Smooth muscle cell (in vitro differentiated cells): ENCODE measurements at regions not wholly inside any gene's neighbourhood (a gene's known extent, or its start where the extent isn't known, plus 50 kb on each side); places are given as distances from the start of the nearest gene placed in this dataset.

ENCODE experiments used
- DNase-seq: peaks from one replicate; lab custom pipeline; 2025; ENCODE audit not compliant: unreplicated experiment; lab: John Stamatoyannopoulos, UW
- H2AFZ ChIP-seq: fragments of 200-600 bp; sonication (generic); 2 replicates; pipeline ENCODE4 v1.6.0; 2016; ENCODE audit warnings: antibody characterized with exemption, low read depth, mild to moderate bottlenecking
- H3F3A ChIP-seq: fragments of 200-600 bp; sonication (generic); 2 replicates; pipeline ENCODE4 v1.6.0; 2017; ENCODE audit warnings: antibody characterized with exemption, low read depth
- H3K27ac ChIP-seq: fragments of 200-600 bp; sonication (generic); 2 replicates; pipeline ENCODE4 v1.5.1; 2016; ENCODE audit warnings: low read depth, mild to moderate bottlenecking
- H3K27me3 ChIP-seq: fragments of 200-600 bp; sonication (generic); 2 replicates; pipeline ENCODE4 v1.6.1; 2016; ENCODE audit warnings: low read depth, mild to moderate bottlenecking
- H3K36me3 ChIP-seq: fragments of 200-600 bp; sonication (generic); 2 replicates; pipeline ENCODE4 v1.5.1; 2016; ENCODE audit warnings: low read depth
- H3K4me1 ChIP-seq: fragments of 200-600 bp; sonication (generic); 2 replicates; pipeline ENCODE4 v1.5.1; 2016; ENCODE audit warnings: low read depth
- H3K4me2 ChIP-seq: fragments of 200-600 bp; sonication (generic); 2 replicates; pipeline ENCODE4 v1.6.0; 2016; ENCODE audit warnings: mild to moderate bottlenecking
- H3K4me3 ChIP-seq: fragments of 200-600 bp; sonication (generic); 2 replicates; pipeline ENCODE4 v1.5.1; 2016; ENCODE audit warnings: mild to moderate bottlenecking
- H3K79me2 ChIP-seq: fragments of 200-600 bp; sonication (generic); 2 replicates; pipeline ENCODE4 v1.6.0; 2016; ENCODE audit warnings: low read depth, mild to moderate bottlenecking
- H3K9ac ChIP-seq: fragments of 200-600 bp; sonication (generic); 2 replicates; pipeline ENCODE4 v1.6.0; 2016; ENCODE audit warnings: low read depth
- H3K9me3 ChIP-seq: fragments of 200-600 bp; sonication (generic); replicated peaks from 2 replicates; pipeline ENCODE4 v1.5.1; 2016; ENCODE audit warnings: low read depth
- H4K20me1 ChIP-seq: fragments of 200-600 bp; sonication (generic); 2 replicates; pipeline ENCODE4 v1.6.0; 2016; ENCODE audit warnings: low read depth
- CTCF ChIP-seq: fragments of 200-600 bp; sonication (generic); IDR thresholded peaks from 2 replicates; pipeline ENCODE4 v1.5.1; 2017; ENCODE audit warnings: borderline replicate concordance, mild to moderate bottlenecking, antibody characterized with exemption; ENCODE audit not compliant: insufficient read depth, poor library complexity, severe bottlenecking
- WGBS: methylation state at CpG from one replicate; pipeline ENCODE4 v1.1.7; 2016; ENCODE audit warnings: low lambda C conversion rate; 5-methylcytosine and 5-hydroxymethylcytosine counted together

- no peak for TF ChIP-seq CTCF
These were observed 813.2 kb downstream of the AACS start for GRCh38 chr12:125878483-125878882.

GRCh38 chr12:125882141-125882540 lies 816.9 kb downstream of the AACS start:
- Histone ChIP-seq H3K9me3 (no peaks in the 10 kb centered on the region), H3K4me1 (no peaks in the 10 kb centered on the region), H4K20me1 (no peaks in the 10 kb centered on the region), H3K4me2 (no peak overlapping the region), H3F3A (no peaks in the 10 kb centered on the region), H3K36me3 (no peaks in the 10 kb centered on the region), H3K27me3 (peaks cover 4% of the 10 kb centered on the region), H3K27ac (no peak overlapping the region), H2AFZ (no peak overlapping the region), H3K79me2 (no peaks in the 10 kb centered on the region), H3K9ac (no peak overlapping the region), H3K4me3 (no peak overlapping the region)
- DNase-seq = no peak
- TF ChIP-seq CTCF = no peak
- WGBS = 74% methylated on average over 3 of the region's 3 CpGs

More at GRCh38 chr12:125878483-125878882, 813.2 kb downstream of the AACS start:
- Histone ChIP-seq H3K27ac (no peak overlapping the region), H3K9ac (no peak overlapping the region), H3K9me3 (no peaks in the 10 kb centered on the region), H3K79me2 (no peaks in the 10 kb centered on the region), H3K36me3 (no peaks in the 10 kb centered on the region), H3K27me3 (peaks cover 4% of the 10 kb centered on the region), H2AFZ (no peak overlapping the region), H3K4me3 (no peak overlapping the region), H3K4me1 (no peaks in the 10 kb centered on the region), H3K4me2 (no peak overlapping the region), H4K20me1 (no peaks in the 10 kb centered on the region), H3F3A (no peaks in the 10 kb centered on the region)
- 41% methylated on average over 4 of the region's 4 CpGs for WGBS
- no peak for DNase-seq

GRCh38 chr12:125888921-125889320 lies 823.7 kb downstream of the AACS start:
- Histone ChIP-seq H3K27me3 (no peaks in the 10 kb centered on the region), H3F3A (no peaks in the 10 kb centered on the region), H3K4me3 (no peak overlapping the region), H3K9me3 (no peaks in the 10 kb centered on the region), H3K36me3 (no peaks in the 10 kb centered on the region), H3K4me2 (no peak overlapping the region), H3K9ac (no peak overlapping the region), H3K4me1 (peaks cover 18% of the 10 kb centered on the region), H2AFZ (no peak overlapping the region), H3K27ac (no peak overlapping the region), H4K20me1 (no peaks in the 10 kb centered on the region), H3K79me2 (no peaks in the 10 kb centered on the region)
- TF ChIP-seq CTCF = no peak
- DNase-seq = no peak

- Histone ChIP-seq H4K20me1 (no peaks in the 10 kb centered on the region), H3K36me3 (no peaks in the 10 kb centered on the region), H3K9ac (no peak overlapping the region), H3K27ac (no peak overlapping the region), H3K9me3 (no peaks in the 10 kb centered on the region), H3K4me1 (peaks cover 18% of the 10 kb centered on the region), H3K4me3 (no peak overlapping the region), H3K27me3 (no peaks in the 10 kb centered on the region), H3F3A (no peaks in the 10 kb centered on the region), H3K79me2 (no peaks in the 10 kb centered on the region), H2AFZ (no peak overlapping the region), H3K4me2 (no peak overlapping the region)
- 68% methylated on average over 6 of the region's 6 CpGs for WGBS
- TF ChIP-seq CTCF = no peak
- DNase-seq = no peak
These were observed 824.5 kb downstream of the AACS start for GRCh38 chr12:125889742-125890141.
